ENCODE measurements at regions not wholly inside any gene's neighbourhood (a gene's known extent, or its start where the extent isn't known, plus 50 kb on each side); places are given as distances from the start of the nearest gene placed in this dataset.

- Histone ChIP-seq H3K27me3 (no peaks in the 10 kb centered on the region), H3K9me3 (no peaks in the 10 kb centered on the region), H3K27ac (no peak overlapping the region), H3K36me3 (no peaks in the 10 kb centered on the region), H3K4me3 (no peak overlapping the region), H3K4me1 (no peaks in the 10 kb centered on the region)
- in situ Hi-C loops (cut with MboI; ENCODE audit: low sequenced_read_pairs in 4 of 4) (no loop called here), intact Hi-C loops (cut with DNase I; ENCODE audit: low total_unique reads) (no loop called here)
- no peak for DNase-seq
- ATAC-seq: no peak
- TF ChIP-seq CTCF (IDR thresholded peaks at IDR 0.05 in 4 of 5, conservative IDR thresholded peaks at IDR 0.05 in 1 of 5) (no peak), POLR2A (IDR thresholded peaks at IDR 0.05) (no peak)
These were observed 573.9 kb downstream of the TCERG1L start for GRCh38 chr10:130737621-130738020.

GRCh38 chr10:130739016-130739756 lies 572.3 kb downstream of the TCERG1L start:
- no peak overlapping the region for H3K27ac ChIP-seq
- no peaks in the 10 kb centered on the region for H3K9me3 ChIP-seq
- in situ Hi-C loops (cut with MboI; ENCODE audit: low sequenced_read_pairs in 4 of 4) (no loop called here), intact Hi-C loops (cut with DNase I; ENCODE audit: low total_unique reads) (no loop called here)
- no peak overlapping the region for H3K4me3 ChIP-seq
- no peaks in the 10 kb centered on the region for H3K36me3 ChIP-seq
- ATAC-seq: no peak
- H3K27me3 ChIP-seq: no peaks in the 10 kb centered on the region
- DNase-seq: no peak
- TF ChIP-seq POLR2A (IDR thresholded peaks at IDR 0.05): no peak
- TF ChIP-seq CTCF (IDR thresholded peaks at IDR 0.05 in 4 of 5, conservative IDR thresholded peaks at IDR 0.05 in 1 of 5): no peak
- H3K4me1 ChIP-seq: no peaks in the 10 kb centered on the region

GRCh38 chr10:130739757-130740145 lies 571.8 kb downstream of the TCERG1L start:
- H3K9me3 ChIP-seq: no peaks in the 10 kb centered on the region
- DNase-seq (no peak), ATAC-seq (no peak)
- H3K36me3 ChIP-seq: no peaks in the 10 kb centered on the region
- no peak overlapping the region for H3K27ac ChIP-seq
- intact Hi-C loops (cut with DNase I; ENCODE audit: low total_unique reads) (no loop called here), in situ Hi-C loops (cut with MboI; ENCODE audit: low sequenced_read_pairs in 4 of 4) (no loop called here)
- H3K27me3 ChIP-seq: peaks cover 0 to 2% (median 0%) of the 10 kb centered on the region in 3 donors
- no peaks in the 10 kb centered on the region for H3K4me1 ChIP-seq
- H3K4me3 ChIP-seq: no peak overlapping the region
- TF ChIP-seq POLR2A (IDR thresholded peaks at IDR 0.05) (no peak), CTCF (IDR thresholded peaks at IDR 0.05 in 4 of 5, conservative IDR thresholded peaks at IDR 0.05 in 1 of 5) (no peak)

- Histone ChIP-seq H3K36me3 (no peaks in the 10 kb centered on the region), H3K4me3 (no peak overlapping the region), H3K9me3 (no peaks in the 10 kb centered on the region), H3K27ac (no peak overlapping the region), H3K4me1 (no peaks in the 10 kb centered on the region), H3K27me3 (peaks cover 0 to 2% (median 0%) of the 10 kb centered on the region in 3 donors)
- no peak for DNase-seq
- in situ Hi-C loops (cut with MboI; ENCODE audit: low sequenced_read_pairs in 4 of 4) (no loop called here), intact Hi-C loops (cut with DNase I; ENCODE audit: low total_unique reads) (no loop called here)
- TF ChIP-seq CTCF (IDR thresholded peaks at IDR 0.05 in 4 of 5, conservative IDR thresholded peaks at IDR 0.05 in 1 of 5): no peak
- no peak for TF ChIP-seq POLR2A (IDR thresholded peaks at IDR 0.05)
- no peak for ATAC-seq
These were observed 571.4 kb downstream of the TCERG1L start for GRCh38 chr10:130740166-130740565.
